Left ventricle myocardium inferior (tissue), 1 donor: ENCODE measurements at regions not wholly inside any gene's neighbourhood (a gene's known extent, or its start where the extent isn't known, plus 50 kb on each side); places are given as distances from the start of the nearest gene placed in this dataset.

Experiments
- DNase-seq: peaks from one replicate; pipeline ENCODE4 v3.0.0-alpha.2; 2020
- H3K27ac ChIP-seq: fragments of 200-600 bp; replicated peaks from 2 replicates; pipeline ENCODE4 v1.8.0; 2021
- H3K27me3 ChIP-seq: fragments of 200-600 bp; 2 replicates; pipeline ENCODE4 v1.8.0; 2021; ENCODE audit warnings: low read depth
- H3K36me3 ChIP-seq: fragments of 200-600 bp; 2 replicates; pipeline ENCODE4 v1.8.0; 2021
- H3K4me1 ChIP-seq: fragments of 200-600 bp; 2 replicates; pipeline ENCODE4 v1.8.0; 2021
- H3K4me3 ChIP-seq: fragments of 200-600 bp; 2 replicates; pipeline ENCODE4 v1.8.0; 2021; ENCODE audit warnings: mild to moderate bottlenecking, moderate library complexity
- H3K9me3 ChIP-seq: fragments of 200-600 bp; replicated peaks from 2 replicates; pipeline ENCODE4 v1.8.0; 2021
- intact Hi-C: fragments of 100-400 bp; cut with micrococcal nuclease; formaldehyde crosslinking; loops from one replicate; pipeline ENCODE4 v1.11.0; 2022
- TF ChIP-seq, protein P1 (sequence below): fragments of 200-600 bp; IDR thresholded peaks from 2 replicates; pipeline ENCODE4 v1.8.0; 2021; ENCODE audit warnings: antibody characterized with exemption, mild to moderate bottlenecking, borderline replicate concordance
- donor health status: DM: no; HTN: yes; CAD: no; lungs with severe emphysema.

DNA sequence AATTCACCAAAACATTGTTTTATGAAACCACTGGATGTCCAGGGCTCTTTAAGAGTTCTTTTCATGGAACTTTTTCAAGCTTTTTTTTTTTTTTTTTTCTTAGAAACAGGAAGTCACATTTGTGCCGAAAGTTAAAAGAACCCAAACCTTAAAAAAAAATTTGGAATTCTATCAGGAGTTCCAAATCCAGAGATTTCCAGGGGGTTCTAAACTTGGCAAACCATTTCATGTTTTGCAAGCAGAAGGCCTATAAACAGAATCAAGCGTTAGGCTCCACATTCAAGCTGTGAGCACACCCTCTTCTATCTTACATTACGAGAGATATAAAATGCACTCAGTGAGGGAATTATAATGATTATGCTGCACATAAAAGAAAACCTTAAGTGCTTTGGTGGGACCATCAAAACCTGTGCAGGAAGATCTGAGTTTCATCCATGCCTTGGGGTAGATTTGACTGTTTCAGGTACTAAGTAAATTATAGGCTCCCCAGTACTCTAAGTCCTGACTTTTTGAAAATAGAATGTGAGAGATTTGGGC is 154.8 kb upstream of the FAR2 start:
- TF ChIP-seq, protein P1, sequence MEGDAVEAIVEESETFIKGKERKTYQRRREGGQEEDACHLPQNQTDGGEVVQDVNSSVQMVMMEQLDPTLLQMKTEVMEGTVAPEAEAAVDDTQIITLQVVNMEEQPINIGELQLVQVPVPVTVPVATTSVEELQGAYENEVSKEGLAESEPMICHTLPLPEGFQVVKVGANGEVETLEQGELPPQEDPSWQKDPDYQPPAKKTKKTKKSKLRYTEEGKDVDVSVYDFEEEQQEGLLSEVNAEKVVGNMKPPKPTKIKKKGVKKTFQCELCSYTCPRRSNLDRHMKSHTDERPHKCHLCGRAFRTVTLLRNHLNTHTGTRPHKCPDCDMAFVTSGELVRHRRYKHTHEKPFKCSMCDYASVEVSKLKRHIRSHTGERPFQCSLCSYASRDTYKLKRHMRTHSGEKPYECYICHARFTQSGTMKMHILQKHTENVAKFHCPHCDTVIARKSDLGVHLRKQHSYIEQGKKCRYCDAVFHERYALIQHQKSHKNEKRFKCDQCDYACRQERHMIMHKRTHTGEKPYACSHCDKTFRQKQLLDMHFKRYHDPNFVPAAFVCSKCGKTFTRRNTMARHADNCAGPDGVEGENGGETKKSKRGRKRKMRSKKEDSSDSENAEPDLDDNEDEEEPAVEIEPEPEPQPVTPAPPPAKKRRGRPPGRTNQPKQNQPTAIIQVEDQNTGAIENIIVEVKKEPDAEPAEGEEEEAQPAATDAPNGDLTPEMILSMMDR = no peak

DNA sequence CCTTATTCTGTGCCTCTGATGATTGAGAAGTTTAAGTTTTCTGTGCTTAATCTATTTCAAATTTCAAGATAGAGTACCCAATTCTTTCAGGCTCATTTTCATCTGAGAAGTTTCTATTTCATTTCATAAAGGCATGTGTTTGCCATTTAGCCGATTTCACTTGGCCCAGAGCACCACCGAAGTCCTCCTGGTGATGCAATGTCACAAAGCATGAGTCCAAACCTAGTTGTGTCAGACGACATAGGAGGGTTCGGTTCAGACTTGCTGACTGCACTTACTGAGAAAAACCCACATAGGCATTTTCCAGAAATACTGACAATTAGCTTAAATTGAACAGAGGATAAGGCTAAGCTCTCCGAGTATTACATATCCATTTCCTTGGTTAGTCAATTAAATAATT is 152.4 kb upstream of the FAR2 start:
- H3K36me3 ChIP-seq = no peaks in the 10 kb centered on the region
- TF ChIP-seq, protein P1 = no peak
- H3K27me3 ChIP-seq = no peaks in the 10 kb centered on the region
- H3K27ac ChIP-seq = no peak overlapping the region
- no peak for DNase-seq
- intact Hi-C loops = no loop called here
- H3K4me3 ChIP-seq = no peak overlapping the region
- H3K4me1 ChIP-seq = peaks cover 11% of the 10 kb centered on the region
- H3K9me3 ChIP-seq = no peaks in the 10 kb centered on the region

More for the DNA sequence above, 154.8 kb upstream of the FAR2 start:
- DNase-seq = no peak
- intact Hi-C loops = no loop called here
- H3K36me3 ChIP-seq = no peaks in the 10 kb centered on the region
- no peaks in the 10 kb centered on the region for H3K9me3 ChIP-seq
- H3K4me3 ChIP-seq = no peak overlapping the region
- no peak overlapping the region for H3K27ac ChIP-seq
- no peaks in the 10 kb centered on the region for H3K27me3 ChIP-seq
- H3K4me1 ChIP-seq = peaks cover 11% of the 10 kb centered on the region

DNA sequence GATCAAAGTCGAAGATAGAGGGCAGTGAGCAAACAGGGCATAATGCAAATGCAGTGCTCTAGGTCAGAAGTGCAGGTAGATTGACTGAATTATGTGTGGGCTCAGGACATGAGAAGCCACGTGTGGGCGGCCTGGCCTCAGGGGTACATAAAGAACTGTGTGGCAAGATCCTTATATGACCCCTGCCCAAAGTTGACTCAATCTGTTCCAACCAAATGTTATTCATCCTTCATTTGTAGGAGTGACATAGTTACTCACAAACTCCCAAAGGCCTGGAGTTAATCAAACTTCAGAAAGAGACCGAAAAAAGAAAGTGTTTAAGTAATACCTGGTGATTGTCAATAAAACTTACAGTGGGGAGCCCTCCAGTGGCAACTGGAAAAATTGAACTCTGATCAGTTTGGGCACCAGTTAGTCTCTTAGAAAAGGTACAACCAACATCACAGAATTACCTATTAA is 150.4 kb upstream of the FAR2 start:
- intact Hi-C loops = no loop called here
- DNase-seq = no peak
- Histone ChIP-seq H3K4me1 (peaks cover 11% of the 10 kb centered on the region), H3K36me3 (no peaks in the 10 kb centered on the region), H3K27me3 (no peaks in the 10 kb centered on the region), H3K4me3 (no peak overlapping the region), H3K27ac (no peak overlapping the region), H3K9me3 (no peaks in the 10 kb centered on the region)
- TF ChIP-seq, protein P1 = peak; percentile 60

DNA sequence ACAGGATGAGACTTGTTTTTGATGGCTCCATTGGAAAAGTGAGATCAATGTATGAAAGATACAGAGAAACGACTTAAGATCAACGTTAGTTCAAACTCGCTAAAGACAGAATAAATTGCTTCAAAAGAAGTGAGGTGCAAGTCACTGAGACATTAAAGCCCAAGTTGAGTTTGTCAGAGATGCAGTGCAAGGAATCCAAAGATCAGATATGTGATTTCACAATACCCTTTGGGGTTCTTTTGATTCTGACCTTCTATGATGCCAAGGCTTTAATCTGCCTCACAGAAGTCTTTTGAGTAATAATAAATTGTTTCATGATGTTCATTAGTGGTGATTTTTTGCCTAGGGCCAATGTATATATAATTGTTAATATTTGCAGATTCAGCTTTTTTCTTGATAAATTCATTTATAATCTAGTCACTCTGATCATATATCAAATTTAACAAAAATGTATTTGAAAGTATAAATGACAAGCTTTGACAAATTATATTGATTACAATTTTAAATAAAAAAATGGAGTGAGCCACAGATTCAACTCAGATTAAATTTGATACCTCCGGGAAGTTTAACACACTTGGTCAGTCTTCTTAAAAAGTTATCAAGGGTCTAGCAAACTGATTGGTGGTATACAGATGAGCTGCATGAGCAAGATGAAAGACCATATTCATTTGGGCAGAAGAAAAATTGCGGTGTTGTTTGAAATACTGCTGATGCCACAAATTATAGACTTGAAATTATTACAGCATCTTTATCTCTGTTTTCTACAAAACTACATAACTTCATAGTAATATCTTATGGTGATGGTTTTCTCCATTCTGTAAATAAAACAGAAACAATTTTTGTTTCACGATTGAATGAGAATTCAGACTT is 144.8 kb upstream of the FAR2 start:
- H3K4me1 ChIP-seq = no peaks in the 10 kb centered on the region
- H3K9me3 ChIP-seq = no peaks in the 10 kb centered on the region
- no peak overlapping the region for H3K4me3 ChIP-seq
- no peak overlapping the region for H3K27ac ChIP-seq
- H3K36me3 ChIP-seq = no peaks in the 10 kb centered on the region
- TF ChIP-seq, protein P1 = no peak
- intact Hi-C loops = no loop called here
- no peaks in the 10 kb centered on the region for H3K27me3 ChIP-seq
- no peak for DNase-seq

DNA sequence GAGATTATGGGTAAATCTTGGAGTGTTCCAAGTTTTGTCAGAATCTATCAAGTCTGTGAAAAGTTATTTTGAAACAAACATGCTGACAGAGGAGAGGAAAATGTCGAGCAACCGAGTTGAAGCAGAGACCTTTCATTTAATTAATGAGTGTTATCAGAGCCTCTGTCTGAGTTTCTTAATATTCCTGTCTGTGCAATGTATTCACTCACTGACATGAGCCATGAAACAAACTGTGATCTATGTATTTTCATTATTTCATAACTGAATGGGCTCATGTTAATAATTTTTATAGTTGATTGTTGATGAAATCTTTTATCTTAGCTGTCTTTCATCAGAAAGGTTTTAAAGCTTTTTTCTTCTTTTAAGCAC is 144.2 kb upstream of the FAR2 start:
- Histone ChIP-seq H3K27me3 (no peaks in the 10 kb centered on the region), H3K27ac (no peak overlapping the region), H3K4me1 (no peaks in the 10 kb centered on the region), H3K36me3 (no peaks in the 10 kb centered on the region), H3K9me3 (no peaks in the 10 kb centered on the region), H3K4me3 (no peak overlapping the region)
- TF ChIP-seq, protein P1 = no peak
- DNase-seq = no peak
- intact Hi-C loops = no loop called here
